ENCODE measurements at regions not wholly inside any gene's neighbourhood (a gene's known extent, or its start where the extent isn't known, plus 50 kb on each side); places are given as distances from the start of the nearest gene placed in this dataset.

- peak overlapping the region; percentile 54 for H3K27ac Mint-ChIP-seq (ENCODE audit: unreplicated experiment)
- DNase-seq = no peak
- TF ChIP-seq CTCF (IDR thresholded peaks at IDR 0.05; ENCODE audit: partially characterized antibody, unreplicated experiment) = no peak
- H3K9me3 Mint-ChIP-seq (ENCODE audit: unreplicated experiment) = no peaks in the 10 kb centered on the region
- H3K4me3 Mint-ChIP-seq (ENCODE audit: unreplicated experiment) = no peak overlapping the region
- H3K4me1 Mint-ChIP-seq (ENCODE audit: low read depth, unreplicated experiment) = peaks cover 4% of the 10 kb centered on the region
- H3K27me3 Mint-ChIP-seq (ENCODE audit: unreplicated experiment) = no peaks in the 10 kb centered on the region
- no peaks in the 10 kb centered on the region for H3K36me3 Mint-ChIP-seq (ENCODE audit: unreplicated experiment)
Measured at GRCh38 chr6:8207191-8207868, 105.0 kb upstream of the EEF1E1 start.

GRCh38 chr6:8203337-8203736 lies 101.0 kb upstream of the EEF1E1 start:
- DNase-seq = no peak
- no peaks in the 10 kb centered on the region for H3K27me3 Mint-ChIP-seq (ENCODE audit: unreplicated experiment)
- H3K4me3 Mint-ChIP-seq (ENCODE audit: unreplicated experiment) = no peak overlapping the region
- H3K9me3 Mint-ChIP-seq (ENCODE audit: unreplicated experiment) = no peaks in the 10 kb centered on the region
- TF ChIP-seq CTCF (IDR thresholded peaks at IDR 0.05; ENCODE audit: partially characterized antibody, unreplicated experiment) = no peak
- H3K36me3 Mint-ChIP-seq (ENCODE audit: unreplicated experiment) = no peaks in the 10 kb centered on the region
- no peak overlapping the region for H3K27ac Mint-ChIP-seq (ENCODE audit: unreplicated experiment)
- peaks cover 4% of the 10 kb centered on the region for H3K4me1 Mint-ChIP-seq (ENCODE audit: low read depth, unreplicated experiment)

- Mint-ChIP-seq H3K4me3 (ENCODE audit: unreplicated experiment) (no peak overlapping the region), H3K4me1 (ENCODE audit: low read depth, unreplicated experiment) (peaks cover under 1% of the 10 kb centered on the region), H3K9me3 (ENCODE audit: unreplicated experiment) (no peaks in the 10 kb centered on the region), H3K27ac (ENCODE audit: unreplicated experiment) (no peak overlapping the region), H3K36me3 (ENCODE audit: unreplicated experiment) (no peaks in the 10 kb centered on the region), H3K27me3 (ENCODE audit: unreplicated experiment) (no peaks in the 10 kb centered on the region)
- DNase-seq = no peak
- no peak for TF ChIP-seq CTCF (IDR thresholded peaks at IDR 0.05; ENCODE audit: partially characterized antibody, unreplicated experiment)
Measured at GRCh38 chr6:8201679-8202078, 99.3 kb upstream of the EEF1E1 start.

GRCh38 chr6:8200255-8200654 lies 97.9 kb upstream of the EEF1E1 start:
- Mint-ChIP-seq H3K27ac (ENCODE audit: unreplicated experiment) (no peak overlapping the region), H3K9me3 (ENCODE audit: unreplicated experiment) (no peaks in the 10 kb centered on the region), H3K4me3 (ENCODE audit: unreplicated experiment) (no peak overlapping the region), H3K27me3 (ENCODE audit: unreplicated experiment) (no peaks in the 10 kb centered on the region), H3K36me3 (ENCODE audit: unreplicated experiment) (no peaks in the 10 kb centered on the region), H3K4me1 (ENCODE audit: low read depth, unreplicated experiment) (no peaks in the 10 kb centered on the region)
- no peak for DNase-seq
- TF ChIP-seq CTCF (IDR thresholded peaks at IDR 0.05; ENCODE audit: partially characterized antibody, unreplicated experiment) = no peak

- no peaks in the 10 kb centered on the region for H3K27me3 Mint-ChIP-seq (ENCODE audit: unreplicated experiment)
- H3K27ac Mint-ChIP-seq (ENCODE audit: unreplicated experiment) = no peak overlapping the region
- DNase-seq = no peak
- no peaks in the 10 kb centered on the region for H3K36me3 Mint-ChIP-seq (ENCODE audit: unreplicated experiment)
- H3K4me3 Mint-ChIP-seq (ENCODE audit: unreplicated experiment) = no peak overlapping the region
- no peaks in the 10 kb centered on the region for H3K9me3 Mint-ChIP-seq (ENCODE audit: unreplicated experiment)
- no peaks in the 10 kb centered on the region for H3K4me1 Mint-ChIP-seq (ENCODE audit: low read depth, unreplicated experiment)
- no peak for TF ChIP-seq CTCF (IDR thresholded peaks at IDR 0.05; ENCODE audit: partially characterized antibody, unreplicated experiment)
Measured at GRCh38 chr6:8195714-8196102, 93.4 kb upstream of the EEF1E1 start.

All from glutamatergic neuron (in vitro differentiated cells).